Ovary (tissue), 7 donors: ENCODE measurements at regions not wholly inside any gene's neighbourhood (a gene's known extent, or its start where the extent isn't known, plus 50 kb on each side); places are given as distances from the start of the nearest gene placed in this dataset.

Source experiments
- DNase-seq, 5 donors: peaks; one replicate each; pipeline ENCODE4 v3.0.0-alpha.2; 2019 to 2020
- H3K27ac ChIP-seq, 2 donors: fragments of 200-600 bp; one replicate each; pipeline versions ENCODE4 v1.5.1 to v1.8.0; 2019 to 2022
- H3K27me3 ChIP-seq: fragments of 200-600 bp; one replicate; pipeline ENCODE4 v1.8.0; 2022
- H3K36me3 ChIP-seq: fragments of 200-600 bp; sonication (generic); one replicate; pipeline ENCODE4 v1.5.1; 2019
- H3K4me1 ChIP-seq: one replicate; pipeline ENCODE4 v1.8.1; 2013; ENCODE audit warnings: mild to moderate bottlenecking, moderate library complexity; ENCODE audit not compliant: insufficient read depth
- H3K4me3 ChIP-seq: fragments of 200-600 bp; sonication (generic); one replicate; pipeline ENCODE4 v1.5.1; 2017
- H3K9me3 ChIP-seq, 2 donors: fragments of 200-600 bp in 1 of 2; sonication (generic) in 1 of 2; one replicate each; pipeline versions ENCODE4 v1.5.1 to v1.8.1; 2013 to 2019; ENCODE audit warnings: mild to moderate bottlenecking in 1 of 2, moderate library complexity in 1 of 2
- CTCF ChIP-seq, 3 donors: fragments of 450-650 bp in 2 of 3; fragments of 200-600 bp in 1 of 3; IDR thresholded peaks; one replicate each; pipeline versions ENCODE4 v1.5.1 to v1.8.0; 2016 to 2022; ENCODE audit warnings: antibody characterized with exemption in 3 of 3, mild to moderate bottlenecking in 1 of 3
- EP300 ChIP-seq: sonication (generic); formaldehyde crosslinking; IDR thresholded peaks from one replicate; pipeline ENCODE4 v1.6.1; 2017; ENCODE audit warnings: antibody characterized with exemption
- POLR2A ChIP-seq: fragments of 450-650 bp; IDR thresholded peaks from one replicate; pipeline ENCODE4 v1.6.1; 2017; ENCODE audit warnings: antibody characterized with exemption, mild to moderate bottlenecking, moderate library complexity
- WGBS, 3 donors: extraction: QIAGEN DNeasy Blood & Tissue Kit in 1 of 3; methylation state at CpG; one replicate each; pipeline versions ENCODE4 v1.1.5 to v1.1.7; 2013 to 2017; 5-methylcytosine and 5-hydroxymethylcytosine counted together
- intact Hi-C, 4 donors: fragments of 100-400 bp; cut with DNase I; formaldehyde crosslinking; loops; one replicate each; pipeline versions ENCODE4 v1.11.0 to v1.15.1; 2022 to 2023
- donor health status: DM: no; HTN: no; CAD: no; lungs with moderate emphysema.
- donor health status: DM: no; HTN: no; CAD: no.
- donor health status: Bipolar disorder and iron deficiency.
- donor health status: DM: no; HTN: no; CAD: no.
- donor health status: DM: yes; HTN: yes; CAD: no.

- TF ChIP-seq EP300, result no peak
- no peak for TF ChIP-seq POLR2A
- no peak for TF ChIP-seq CTCF (IDR thresholded peaks at IDR 0.05)
- intact Hi-C loops, result no loop called here
- Histone ChIP-seq H3K27me3 (no peaks in the 10 kb centered on the region), H3K27ac (no peak overlapping the region), H3K36me3 (no peaks in the 10 kb centered on the region), H3K9me3 (no peaks in the 10 kb centered on the region), H3K4me1 (no peaks in the 10 kb centered on the region), H3K4me3 (no peak overlapping the region)
- no peak for DNase-seq
- 67 to 80% (median 75%) methylated on average over 1 of the region's 1 CpG for WGBS, 3 donors
These were observed 193.0 kb upstream of the E2F8 start for GRCh38 chr11:19433791-19434190.

- Histone ChIP-seq H3K27ac (no peak overlapping the region), H3K27me3 (no peaks in the 10 kb centered on the region), H3K4me3 (no peak overlapping the region), H3K36me3 (no peaks in the 10 kb centered on the region), H3K4me1 (no peaks in the 10 kb centered on the region), H3K9me3 (no peaks in the 10 kb centered on the region)
- 83 to 93% (median 83%) methylated on average over 2 of the region's 2 CpGs for WGBS, 3 donors
- no peak for TF ChIP-seq CTCF (IDR thresholded peaks at IDR 0.05)
- TF ChIP-seq EP300, result no peak
- TF ChIP-seq POLR2A, result no peak
- no peak for DNase-seq
- intact Hi-C loops, result no loop called here
These were observed 192.6 kb upstream of the E2F8 start for GRCh38 chr11:19433367-19433766.

GRCh38 chr11:19432370-19433061 is 191.8 kb upstream of the E2F8 start:
- Histone ChIP-seq H3K4me1 (no peaks in the 10 kb centered on the region), H3K36me3 (no peaks in the 10 kb centered on the region), H3K27me3 (no peaks in the 10 kb centered on the region), H3K9me3 (no peaks in the 10 kb centered on the region), H3K4me3 (no peak overlapping the region), H3K27ac (no peak overlapping the region)
- intact Hi-C loops, result no loop called here
- 29 to 36% (median 31%) methylated on average over 3 of the region's 3 CpGs for WGBS, 3 donors
- TF ChIP-seq CTCF (IDR thresholded peaks at IDR 0.05) (no peak), POLR2A (no peak), EP300 (no peak)
- no peak for DNase-seq

- Histone ChIP-seq H3K27ac (no peak overlapping the region), H3K9me3 (no peaks in the 10 kb centered on the region), H3K4me1 (no peaks in the 10 kb centered on the region), H3K36me3 (no peaks in the 10 kb centered on the region), H3K4me3 (no peak overlapping the region), H3K27me3 (no peaks in the 10 kb centered on the region)
- DNase-seq, result no peak
- 68 to 81% (median 75%) methylated on average over 8 of the region's 8 CpGs for WGBS, 3 donors
- intact Hi-C loops, result no loop called here
- TF ChIP-seq EP300 (no peak), CTCF (IDR thresholded peaks at IDR 0.05) (no peak), POLR2A (no peak)
These were observed 190.1 kb upstream of the E2F8 start for GRCh38 chr11:19430754-19431398.
